ENCODE measurements at regions not wholly inside any gene's neighbourhood (a gene's known extent, or its start where the extent isn't known, plus 50 kb on each side); places are given as distances from the start of the nearest gene placed in this dataset.

- no peak for TF ChIP-seq POLR2A (IDR thresholded peaks at IDR 0.05; ENCODE audit: low read depth)
- no peak for TF ChIP-seq CTCF (IDR thresholded peaks at IDR 0.05)
- TF ChIP-seq POLR2AphosphoS5 (IDR thresholded peaks at IDR 0.05): no peak
- TF ChIP-seq EP300 (IDR thresholded peaks at IDR 0.05): no peak
Observed at GRCh38 chr6:19331089-19331488, 506.1 kb upstream of the ID4 start.

All from esophagus muscularis mucosa (tissue), 4 donors.